HL-60 (cell line): ENCODE measurements at regions not wholly inside any gene's neighbourhood (a gene's known extent, or its start where the extent isn't known, plus 50 kb on each side); places are given as distances from the start of the nearest gene placed in this dataset.

Experiments
- DNase-seq, 2 experiments: peaks; one replicate each; pipeline ENCODE4 v3.0.0-alpha.2; 2010 to 2020; ENCODE audit warnings: low read depth in 1 of 2, low spot score in 1 of 2
- H3K27ac ChIP-seq: fragments of 250-450 bp; sonication (Bioruptor Pico); replicated peaks from 2 replicates; pipeline ENCODE4 v1.5.1; 2020; ENCODE audit warnings: mild to moderate bottlenecking, moderate library complexity
- H3K27me3 ChIP-seq: fragments of 250-450 bp; sonication (Bioruptor Pico); 2 replicates; pipeline ENCODE4 v1.5.1; 2021; ENCODE audit warnings: mild to moderate bottlenecking, moderate library complexity; ENCODE audit not compliant: insufficient read depth, poor library complexity, severe bottlenecking
- H3K4me3 ChIP-seq: replicated peaks from 2 replicates; pipeline ENCODE4 v1.5.1; 2011; ENCODE audit warnings: mild to moderate bottlenecking, control low read depth, low read length; ENCODE audit not compliant: insufficient read depth
- GABPA ChIP-seq: IDR thresholded peaks from 2 replicates; pipeline ENCODE4 v1.6.1; 2012; ENCODE audit warnings: low read depth
- POLR2AphosphoS5 ChIP-seq: IDR thresholded peaks from 2 replicates; pipeline ENCODE4 v1.6.1; 2012; ENCODE audit warnings: low read depth
- SPI1 ChIP-seq: IDR thresholded peaks from 2 replicates; pipeline ENCODE4 v1.6.1; 2012; ENCODE audit warnings: low read depth, mild to moderate bottlenecking, borderline replicate concordance
- TF ChIP-seq, protein P1 (sequence below): IDR thresholded peaks from one replicate; pipeline ENCODE4 v1.5.1; 2011; ENCODE audit warnings: low read length, control low read depth, inconsistent platforms; ENCODE audit not compliant: insufficient read depth
- TF ChIP-seq, protein P2 (sequence below): IDR thresholded peaks from 2 replicates; pipeline ENCODE4 v1.6.1; 2012; ENCODE audit warnings: low read depth; ENCODE audit not compliant: insufficient replicate concordance

DNA sequence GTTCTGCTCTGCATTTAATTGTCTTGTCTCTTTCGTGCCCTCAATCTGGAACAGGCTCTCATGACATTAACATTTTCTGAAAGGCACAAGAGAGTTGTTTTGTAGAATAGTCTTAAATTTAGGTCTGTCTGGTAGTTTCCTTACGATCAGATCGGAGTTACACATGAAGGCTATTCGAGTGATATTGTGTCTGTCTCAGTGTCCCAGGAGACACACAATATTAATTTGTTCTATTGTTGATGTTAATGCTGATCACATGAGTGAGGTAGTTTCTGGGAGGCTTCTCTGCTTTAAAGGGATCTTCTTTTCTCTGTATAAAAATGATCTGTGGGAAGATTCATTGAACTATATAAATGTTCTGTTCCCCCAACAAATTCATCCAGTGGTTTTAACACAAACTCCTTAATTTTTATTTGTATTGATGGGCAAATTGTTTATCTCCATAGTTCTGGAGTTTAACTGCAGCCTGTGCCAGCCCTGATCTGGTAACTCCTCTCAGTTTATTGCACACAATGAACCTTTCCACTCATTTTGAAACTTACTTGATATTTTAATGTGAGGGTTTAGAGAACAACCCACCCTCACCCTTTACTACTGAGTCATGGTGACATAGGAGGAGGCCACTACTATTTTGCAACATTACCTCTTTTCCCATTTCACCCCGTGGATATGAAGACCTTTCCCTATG lies 223.0 kb downstream of the CBLN4 start:
- no peak overlapping the region for H3K27ac ChIP-seq
- no peak for DNase-seq
- H3K27me3 ChIP-seq: no peaks in the 10 kb centered on the region
- no peak overlapping the region for H3K4me3 ChIP-seq
- TF ChIP-seq, protein P1, sequence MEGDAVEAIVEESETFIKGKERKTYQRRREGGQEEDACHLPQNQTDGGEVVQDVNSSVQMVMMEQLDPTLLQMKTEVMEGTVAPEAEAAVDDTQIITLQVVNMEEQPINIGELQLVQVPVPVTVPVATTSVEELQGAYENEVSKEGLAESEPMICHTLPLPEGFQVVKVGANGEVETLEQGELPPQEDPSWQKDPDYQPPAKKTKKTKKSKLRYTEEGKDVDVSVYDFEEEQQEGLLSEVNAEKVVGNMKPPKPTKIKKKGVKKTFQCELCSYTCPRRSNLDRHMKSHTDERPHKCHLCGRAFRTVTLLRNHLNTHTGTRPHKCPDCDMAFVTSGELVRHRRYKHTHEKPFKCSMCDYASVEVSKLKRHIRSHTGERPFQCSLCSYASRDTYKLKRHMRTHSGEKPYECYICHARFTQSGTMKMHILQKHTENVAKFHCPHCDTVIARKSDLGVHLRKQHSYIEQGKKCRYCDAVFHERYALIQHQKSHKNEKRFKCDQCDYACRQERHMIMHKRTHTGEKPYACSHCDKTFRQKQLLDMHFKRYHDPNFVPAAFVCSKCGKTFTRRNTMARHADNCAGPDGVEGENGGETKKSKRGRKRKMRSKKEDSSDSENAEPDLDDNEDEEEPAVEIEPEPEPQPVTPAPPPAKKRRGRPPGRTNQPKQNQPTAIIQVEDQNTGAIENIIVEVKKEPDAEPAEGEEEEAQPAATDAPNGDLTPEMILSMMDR: no peak
- TF ChIP-seq SPI1: no peak
- TF ChIP-seq, protein P2, sequence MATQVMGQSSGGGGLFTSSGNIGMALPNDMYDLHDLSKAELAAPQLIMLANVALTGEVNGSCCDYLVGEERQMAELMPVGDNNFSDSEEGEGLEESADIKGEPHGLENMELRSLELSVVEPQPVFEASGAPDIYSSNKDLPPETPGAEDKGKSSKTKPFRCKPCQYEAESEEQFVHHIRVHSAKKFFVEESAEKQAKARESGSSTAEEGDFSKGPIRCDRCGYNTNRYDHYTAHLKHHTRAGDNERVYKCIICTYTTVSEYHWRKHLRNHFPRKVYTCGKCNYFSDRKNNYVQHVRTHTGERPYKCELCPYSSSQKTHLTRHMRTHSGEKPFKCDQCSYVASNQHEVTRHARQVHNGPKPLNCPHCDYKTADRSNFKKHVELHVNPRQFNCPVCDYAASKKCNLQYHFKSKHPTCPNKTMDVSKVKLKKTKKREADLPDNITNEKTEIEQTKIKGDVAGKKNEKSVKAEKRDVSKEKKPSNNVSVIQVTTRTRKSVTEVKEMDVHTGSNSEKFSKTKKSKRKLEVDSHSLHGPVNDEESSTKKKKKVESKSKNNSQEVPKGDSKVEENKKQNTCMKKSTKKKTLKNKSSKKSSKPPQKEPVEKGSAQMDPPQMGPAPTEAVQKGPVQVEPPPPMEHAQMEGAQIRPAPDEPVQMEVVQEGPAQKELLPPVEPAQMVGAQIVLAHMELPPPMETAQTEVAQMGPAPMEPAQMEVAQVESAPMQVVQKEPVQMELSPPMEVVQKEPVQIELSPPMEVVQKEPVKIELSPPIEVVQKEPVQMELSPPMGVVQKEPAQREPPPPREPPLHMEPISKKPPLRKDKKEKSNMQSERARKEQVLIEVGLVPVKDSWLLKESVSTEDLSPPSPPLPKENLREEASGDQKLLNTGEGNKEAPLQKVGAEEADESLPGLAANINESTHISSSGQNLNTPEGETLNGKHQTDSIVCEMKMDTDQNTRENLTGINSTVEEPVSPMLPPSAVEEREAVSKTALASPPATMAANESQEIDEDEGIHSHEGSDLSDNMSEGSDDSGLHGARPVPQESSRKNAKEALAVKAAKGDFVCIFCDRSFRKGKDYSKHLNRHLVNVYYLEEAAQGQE: no peak
- TF ChIP-seq POLR2AphosphoS5: no peak
- no peak for TF ChIP-seq GABPA

DNA sequence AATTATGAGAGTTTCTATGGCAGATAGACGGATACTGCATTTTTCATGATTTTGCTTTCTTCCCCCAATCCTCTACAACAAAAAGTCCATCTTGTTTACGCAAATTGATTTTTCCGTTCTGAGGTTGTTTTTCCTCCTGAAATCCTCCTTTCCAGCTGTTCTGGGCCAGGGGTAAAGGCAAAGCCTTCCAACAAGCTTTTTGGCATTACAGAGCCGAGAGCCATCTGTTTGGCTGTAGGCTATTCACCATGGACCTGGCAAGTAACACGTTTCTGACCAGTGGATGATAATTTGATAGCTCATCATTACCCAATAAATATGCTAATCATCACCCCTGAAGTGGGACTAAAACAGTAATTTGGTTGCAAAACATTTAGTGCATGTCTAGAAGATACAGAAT lies 226.5 kb downstream of the CBLN4 start:
- Histone ChIP-seq H3K27ac (no peak overlapping the region), H3K27me3 (no peaks in the 10 kb centered on the region), H3K4me3 (no peak overlapping the region)
- TF ChIP-seq, protein P1: no peak
- TF ChIP-seq POLR2AphosphoS5 (no peak), SPI1 (no peak), GABPA (no peak)
- TF ChIP-seq, protein P2: no peak
- DNase-seq: no peak

GRCh38 chr20:55777641-55778040 lies 227.7 kb downstream of the CBLN4 start:
- H3K27me3 ChIP-seq: no peaks in the 10 kb centered on the region
- no peak for DNase-seq
- TF ChIP-seq, protein P1: no peak
- TF ChIP-seq GABPA: no peak
- TF ChIP-seq POLR2AphosphoS5: no peak
- no peak for TF ChIP-seq SPI1
- TF ChIP-seq, protein P2: no peak
- H3K27ac ChIP-seq: no peak overlapping the region
- H3K4me3 ChIP-seq: no peak overlapping the region
